Endothelial cell (in vitro differentiated cells): ENCODE measurements at regions not wholly inside any gene's neighbourhood (a gene's known extent, or its start where the extent isn't known, plus 50 kb on each side); places are given as distances from the start of the nearest gene placed in this dataset.

Experiments
- DNase-seq: peaks from one replicate; pipeline ENCODE4 v3.0.0; 2021; ENCODE audit warnings: low spot score
- H3K27ac Mint-ChIP-seq: one replicate; pipeline ENCODE4 v1.8.0; 2021; ENCODE audit warnings: mixed read lengths, inconsistent platforms; ENCODE audit not compliant: unreplicated experiment
- H3K27me3 Mint-ChIP-seq: one replicate; pipeline ENCODE4 v1.8.0; 2021; ENCODE audit warnings: mild to moderate bottlenecking, moderate library complexity, mixed read lengths, inconsistent platforms; ENCODE audit not compliant: unreplicated experiment
- H3K36me3 Mint-ChIP-seq: one replicate; pipeline ENCODE4 v1.8.0; 2021; ENCODE audit warnings: mild to moderate bottlenecking, low read depth, mixed read lengths, inconsistent platforms; ENCODE audit not compliant: unreplicated experiment
- H3K4me1 Mint-ChIP-seq: one replicate; pipeline ENCODE4 v1.8.0; 2021; ENCODE audit warnings: mild to moderate bottlenecking, mixed read lengths, inconsistent platforms; ENCODE audit not compliant: unreplicated experiment
- H3K4me3 Mint-ChIP-seq: one replicate; pipeline ENCODE4 v1.8.0; 2021; ENCODE audit warnings: mild to moderate bottlenecking, mixed read lengths, inconsistent platforms; ENCODE audit not compliant: unreplicated experiment
- H3K9me3 Mint-ChIP-seq: one replicate; pipeline ENCODE4 v1.8.0; 2021; ENCODE audit warnings: mixed read lengths, inconsistent platforms; ENCODE audit not compliant: unreplicated experiment
- TF ChIP-seq, protein P1 (sequence below): fragments of 200-600 bp; sonication (generic); IDR thresholded peaks from one replicate; pipeline ENCODE4 v1.5.0; 2021; ENCODE audit warnings: antibody characterized with exemption; ENCODE audit not compliant: unreplicated experiment

DNA sequence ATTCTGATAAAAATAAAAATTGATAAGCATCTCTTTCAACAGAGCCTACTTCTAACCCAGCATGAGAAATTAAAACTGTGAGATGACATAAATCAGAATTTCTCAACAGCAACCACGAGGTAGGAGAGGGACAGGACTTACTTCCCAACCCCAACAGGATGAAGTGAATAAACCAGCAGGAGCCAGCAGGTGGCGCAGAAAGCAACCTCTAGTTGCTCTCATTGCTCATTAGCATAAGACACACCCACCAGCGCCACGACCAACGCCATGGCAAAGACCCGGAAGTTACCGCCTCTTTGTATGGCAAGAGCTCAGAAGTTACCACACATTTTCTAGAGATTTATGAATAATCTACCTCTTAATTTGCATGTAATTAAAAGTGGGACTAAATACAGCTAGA is 189.4 kb upstream of the CDH8 start:
- TF ChIP-seq, protein P1, sequence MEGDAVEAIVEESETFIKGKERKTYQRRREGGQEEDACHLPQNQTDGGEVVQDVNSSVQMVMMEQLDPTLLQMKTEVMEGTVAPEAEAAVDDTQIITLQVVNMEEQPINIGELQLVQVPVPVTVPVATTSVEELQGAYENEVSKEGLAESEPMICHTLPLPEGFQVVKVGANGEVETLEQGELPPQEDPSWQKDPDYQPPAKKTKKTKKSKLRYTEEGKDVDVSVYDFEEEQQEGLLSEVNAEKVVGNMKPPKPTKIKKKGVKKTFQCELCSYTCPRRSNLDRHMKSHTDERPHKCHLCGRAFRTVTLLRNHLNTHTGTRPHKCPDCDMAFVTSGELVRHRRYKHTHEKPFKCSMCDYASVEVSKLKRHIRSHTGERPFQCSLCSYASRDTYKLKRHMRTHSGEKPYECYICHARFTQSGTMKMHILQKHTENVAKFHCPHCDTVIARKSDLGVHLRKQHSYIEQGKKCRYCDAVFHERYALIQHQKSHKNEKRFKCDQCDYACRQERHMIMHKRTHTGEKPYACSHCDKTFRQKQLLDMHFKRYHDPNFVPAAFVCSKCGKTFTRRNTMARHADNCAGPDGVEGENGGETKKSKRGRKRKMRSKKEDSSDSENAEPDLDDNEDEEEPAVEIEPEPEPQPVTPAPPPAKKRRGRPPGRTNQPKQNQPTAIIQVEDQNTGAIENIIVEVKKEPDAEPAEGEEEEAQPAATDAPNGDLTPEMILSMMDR = no peak
- H3K9me3 Mint-ChIP-seq = no peaks in the 10 kb centered on the region
- H3K4me3 Mint-ChIP-seq = no peak overlapping the region
- peak; percentile 64 for DNase-seq
- H3K27me3 Mint-ChIP-seq = no peaks in the 10 kb centered on the region
- H3K27ac Mint-ChIP-seq = no peak overlapping the region
- no peaks in the 10 kb centered on the region for H3K4me1 Mint-ChIP-seq
- H3K36me3 Mint-ChIP-seq = no peaks in the 10 kb centered on the region

DNA sequence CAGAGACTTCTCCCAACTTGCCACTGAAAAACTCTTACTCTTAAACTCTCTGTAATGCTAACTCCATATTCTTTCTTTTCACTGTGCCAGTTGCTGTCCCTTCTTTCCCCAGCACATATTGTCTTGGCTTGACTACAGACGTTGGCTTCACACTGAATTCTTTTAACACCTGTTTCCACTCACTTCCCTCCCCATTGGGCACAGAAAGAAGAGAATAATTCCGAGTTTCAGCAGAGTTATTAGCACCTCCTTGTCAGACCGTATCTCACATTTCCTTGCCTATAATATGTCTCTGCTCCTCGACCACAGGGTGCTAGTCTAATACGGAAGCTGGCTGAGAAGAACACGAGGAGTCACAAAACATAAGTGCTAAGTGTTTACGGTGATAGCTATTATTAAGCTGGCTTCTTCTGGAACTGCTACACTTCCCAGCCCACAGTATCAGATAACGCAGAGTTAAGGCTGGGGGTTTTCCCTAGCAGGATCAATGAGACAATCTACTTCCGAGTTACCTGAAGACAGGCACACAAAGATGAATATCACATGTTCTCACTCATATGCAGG is 188.5 kb upstream of the CDH8 start:
- Mint-ChIP-seq H3K4me3 (no peak overlapping the region), H3K4me1 (no peaks in the 10 kb centered on the region), H3K36me3 (no peaks in the 10 kb centered on the region), H3K9me3 (no peaks in the 10 kb centered on the region), H3K27me3 (no peaks in the 10 kb centered on the region), H3K27ac (no peak overlapping the region)
- no peak for DNase-seq
- TF ChIP-seq, protein P1 = no peak

DNA sequence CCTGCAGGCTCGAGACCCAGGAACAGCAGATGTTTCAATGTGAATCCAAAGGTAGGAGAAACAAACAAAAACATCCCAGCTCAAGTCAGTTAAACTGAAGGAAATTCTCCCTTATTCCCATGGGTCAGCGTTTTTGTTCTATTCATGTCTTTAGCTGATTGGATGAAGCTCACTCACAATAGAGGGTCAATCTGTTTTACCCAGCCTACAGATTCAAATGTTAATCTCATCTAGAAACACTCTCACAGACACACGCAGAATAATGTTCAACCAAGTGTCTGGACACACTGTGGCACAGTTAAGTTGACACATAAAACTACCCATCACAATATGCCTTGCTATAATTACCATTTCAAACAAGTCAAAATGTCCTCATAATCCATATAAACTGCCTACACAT is 180.6 kb upstream of the CDH8 start:
- Mint-ChIP-seq H3K4me1 (no peaks in the 10 kb centered on the region), H3K36me3 (no peaks in the 10 kb centered on the region), H3K9me3 (no peaks in the 10 kb centered on the region), H3K27ac (no peak overlapping the region), H3K27me3 (peaks cover 1% of the 10 kb centered on the region), H3K4me3 (no peak overlapping the region)
- no peak for DNase-seq
- TF ChIP-seq, protein P1 = no peak

DNA sequence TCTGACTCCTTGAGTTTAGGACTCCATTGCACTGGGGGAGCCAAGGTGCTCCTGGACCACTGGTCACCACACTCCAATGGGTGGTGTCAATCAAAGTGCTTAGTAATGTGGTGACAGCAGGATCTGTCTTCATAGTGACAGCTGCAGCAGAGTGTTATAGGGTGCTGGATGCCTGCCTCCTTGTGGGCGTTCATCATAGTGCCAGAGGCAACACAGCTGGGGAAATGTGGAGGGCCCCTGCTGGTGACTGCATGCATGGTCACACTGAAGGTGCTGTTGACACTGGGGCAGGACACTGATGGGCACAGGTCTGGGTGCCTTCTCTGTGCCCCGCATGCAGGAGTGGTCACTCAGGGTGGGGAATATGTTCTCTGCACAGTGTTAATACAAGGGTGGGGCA is 177.5 kb upstream of the CDH8 start:
- no peak overlapping the region for H3K27ac Mint-ChIP-seq
- H3K9me3 Mint-ChIP-seq = no peaks in the 10 kb centered on the region
- no peak overlapping the region for H3K4me3 Mint-ChIP-seq
- peaks cover 1% of the 10 kb centered on the region for H3K27me3 Mint-ChIP-seq
- H3K36me3 Mint-ChIP-seq = no peaks in the 10 kb centered on the region
- TF ChIP-seq, protein P1 = peak; percentile 66
- DNase-seq = peak; percentile 19
- no peaks in the 10 kb centered on the region for H3K4me1 Mint-ChIP-seq

DNA sequence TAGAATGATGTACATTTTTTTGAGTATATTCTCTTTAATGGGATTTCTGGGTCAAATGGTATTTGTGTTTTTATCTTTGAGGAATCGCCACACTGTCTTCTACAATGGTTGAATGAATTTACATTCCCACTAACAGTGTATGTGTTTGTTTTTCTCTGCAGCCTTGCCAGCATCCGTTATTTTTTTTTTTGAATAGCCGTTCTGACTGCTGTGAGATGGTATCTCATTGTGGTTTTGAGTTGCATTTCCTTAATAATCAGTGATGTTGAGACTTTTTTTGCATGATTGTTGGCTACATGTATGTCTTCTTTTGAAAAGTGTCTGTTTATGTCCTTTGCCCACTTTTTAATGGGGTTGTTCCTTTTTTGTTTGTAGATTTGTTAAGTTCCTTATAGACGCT is 172.7 kb upstream of the CDH8 start:
- H3K27ac Mint-ChIP-seq = no peak overlapping the region
- no peaks in the 10 kb centered on the region for H3K4me1 Mint-ChIP-seq
- no peaks in the 10 kb centered on the region for H3K9me3 Mint-ChIP-seq
- no peaks in the 10 kb centered on the region for H3K36me3 Mint-ChIP-seq
- H3K4me3 Mint-ChIP-seq = no peak overlapping the region
- TF ChIP-seq, protein P1 = no peak
- DNase-seq = no peak
- H3K27me3 Mint-ChIP-seq = peaks cover 1% of the 10 kb centered on the region
